Erythroblast (primary cell): ENCODE measurements at regions not wholly inside any gene's neighbourhood (a gene's known extent, or its start where the extent isn't known, plus 50 kb on each side); places are given as distances from the start of the nearest gene placed in this dataset.

Source experiments
- GATA1 ChIP-seq: IDR thresholded peaks from 2 replicates; pipeline ENCODE4 v1.6.1; 2011; ENCODE audit warnings: low read depth, mild to moderate bottlenecking, control low read depth, low read length, moderate library complexity
- POLR2A ChIP-seq: IDR thresholded peaks from 2 replicates; pipeline ENCODE4 v1.6.1; 2011; ENCODE audit warnings: mild to moderate bottlenecking, low read length

GRCh38 chr12:87185367-87185766 lies 843.8 kb downstream of the C12orf50 start:
- TF ChIP-seq POLR2A, result no peak
- no peak for TF ChIP-seq GATA1
